Skeletal muscle satellite cell (primary cell): ENCODE measurements at regions not wholly inside any gene's neighbourhood (a gene's known extent, or its start where the extent isn't known, plus 50 kb on each side); places are given as distances from the start of the nearest gene placed in this dataset.

Source experiments
- H3K27me3 ChIP-seq: 2 replicates; pipeline ENCODE4 v1.7.0; 2013; ENCODE audit warnings: low read length; ENCODE audit not compliant: control insufficient read depth, insufficient read depth
- H3K36me3 ChIP-seq: 2 replicates; pipeline ENCODE4 v1.7.0; 2013; ENCODE audit warnings: mild to moderate bottlenecking, control low read depth, low read length; ENCODE audit not compliant: insufficient read depth
- H3K4me1 ChIP-seq: 2 replicates; pipeline ENCODE4 v1.7.0; 2013; ENCODE audit warnings: low read length; ENCODE audit not compliant: control insufficient read depth, insufficient read depth
- H3K4me2 ChIP-seq: 2 replicates; pipeline ENCODE4 v1.7.0; 2013; ENCODE audit warnings: mild to moderate bottlenecking, low read length
- H3K4me3 ChIP-seq: 2 replicates; pipeline ENCODE4 v1.7.0; 2013; ENCODE audit warnings: low read length
- H3K9ac ChIP-seq: 2 replicates; pipeline ENCODE4 v1.7.0; 2013; ENCODE audit warnings: mild to moderate bottlenecking, low read depth, low read length, moderate library complexity
- H3K9me3 ChIP-seq: replicated peaks from 2 replicates; pipeline ENCODE4 v1.7.0; 2013; ENCODE audit warnings: mild to moderate bottlenecking, control low read depth, low read length

- Histone ChIP-seq H3K9me3 (no peaks in the 10 kb centered on the region), H3K36me3 (peaks cover 11% of the 10 kb centered on the region), H3K4me3 (no peak overlapping the region), H3K27me3 (no peaks in the 10 kb centered on the region), H3K4me1 (peaks cover 53% of the 10 kb centered on the region), H3K4me2 (peak overlapping the region; percentile 35), H3K9ac (no peak overlapping the region)
Measured at GRCh38 chr9:21553441-21553840, 71.3 kb upstream of the IFNE start.

DNA sequence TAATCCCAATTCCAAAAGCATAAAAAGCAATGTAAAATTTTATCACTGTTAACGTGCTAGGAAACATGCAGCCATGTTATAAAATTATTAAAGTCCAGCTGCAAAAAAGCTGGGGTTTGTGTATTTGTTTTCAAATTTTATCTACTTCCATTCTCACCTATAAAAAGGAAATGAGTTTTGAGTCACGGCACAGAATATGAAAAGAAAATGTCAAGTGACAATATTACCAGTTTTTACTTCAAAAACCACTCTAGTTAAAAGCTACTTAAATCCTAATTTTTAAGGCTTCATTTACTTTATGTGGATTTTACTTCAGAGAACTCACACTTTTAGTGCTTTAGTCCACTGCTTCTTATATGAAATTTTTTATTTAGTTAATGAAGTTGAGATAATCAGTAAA, 72.7 kb upstream of the IFNE start:
- peaks cover 42% of the 10 kb centered on the region for H3K4me1 ChIP-seq

DNA sequence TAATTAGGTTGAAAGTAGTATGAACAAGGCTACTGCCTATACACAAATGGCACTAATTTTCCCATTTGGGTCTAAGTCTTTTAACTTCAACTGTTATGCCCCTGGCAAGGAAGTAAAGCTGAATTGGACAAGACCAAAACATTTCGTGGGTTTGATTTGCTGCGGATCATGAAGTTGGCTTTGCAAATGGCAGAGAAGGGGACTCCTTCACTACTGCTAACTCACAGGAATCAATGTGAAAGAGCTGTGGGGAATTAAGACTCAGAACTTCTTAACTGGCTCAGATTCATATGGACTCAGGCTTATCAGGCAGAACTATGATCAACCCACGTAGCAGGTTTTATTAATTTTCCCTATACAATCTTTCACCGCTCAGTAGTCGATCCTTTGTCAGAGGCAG, 73.8 kb upstream of the IFNE start:
- H3K9ac ChIP-seq, result peak overlapping the region; percentile 89

More for the DNA sequence above, 72.7 kb upstream of the IFNE start:
- Histone ChIP-seq H3K4me3 (peak overlapping the region; percentile 78), H3K36me3 (peaks cover 11% of the 10 kb centered on the region), H3K9ac (peak overlapping the region; percentile 89), H3K27me3 (no peaks in the 10 kb centered on the region), H3K9me3 (no peaks in the 10 kb centered on the region), H3K4me2 (peak overlapping the region; percentile 93)

DNA sequence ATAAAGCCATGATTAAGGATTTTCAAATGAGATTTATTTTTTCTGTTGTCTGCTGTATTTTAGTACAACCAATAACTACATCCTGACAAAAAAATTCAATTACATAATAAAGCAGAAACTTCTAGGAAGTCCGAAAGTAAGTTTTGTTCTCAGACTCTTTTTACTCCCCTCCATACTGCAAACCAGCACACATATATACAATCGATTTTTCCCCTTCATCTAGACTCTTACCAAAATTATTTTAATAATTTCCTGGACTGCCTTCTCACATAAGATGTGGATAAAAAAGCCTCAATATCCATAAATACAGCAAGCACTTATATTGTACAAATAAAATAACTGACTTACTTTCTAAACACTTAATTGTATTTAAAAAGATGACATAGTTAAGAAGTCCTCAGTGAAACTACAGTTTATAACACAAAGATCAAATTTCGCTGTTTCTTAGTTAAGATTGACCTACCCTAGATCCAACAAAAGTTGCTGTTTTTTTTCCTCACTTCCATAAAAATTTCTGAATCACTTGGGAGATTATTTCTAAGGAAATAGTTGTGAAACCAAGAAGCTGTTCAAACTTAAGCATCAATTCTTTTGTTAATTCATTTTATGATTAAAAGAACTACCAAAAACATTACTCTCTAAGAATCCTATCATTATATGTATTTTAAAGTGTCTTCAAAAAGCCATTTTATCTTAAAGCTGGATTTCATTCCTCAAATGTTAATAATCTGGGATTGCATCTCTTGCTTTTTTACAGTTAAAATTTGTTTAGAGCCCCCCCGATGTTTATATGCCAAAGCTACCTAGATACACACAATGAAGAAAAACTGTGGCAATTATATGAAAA, 74.7 kb upstream of the IFNE start:
- Histone ChIP-seq H3K9me3 (no peaks in the 10 kb centered on the region), H3K4me1 (peaks cover 30% of the 10 kb centered on the region), H3K4me3 (peak overlapping the region; percentile 78), H3K27me3 (no peaks in the 10 kb centered on the region), H3K4me2 (peak overlapping the region; percentile 93), H3K36me3 (peaks cover 3% of the 10 kb centered on the region), H3K9ac (peak overlapping the region; percentile 89)

More for the DNA sequence above, 73.8 kb upstream of the IFNE start:
- peaks cover 39% of the 10 kb centered on the region for H3K4me1 ChIP-seq
- no peaks in the 10 kb centered on the region for H3K27me3 ChIP-seq
- no peaks in the 10 kb centered on the region for H3K9me3 ChIP-seq
- H3K36me3 ChIP-seq, result peaks cover 6% of the 10 kb centered on the region
- H3K4me3 ChIP-seq, result peak overlapping the region; percentile 78
- H3K4me2 ChIP-seq, result peak overlapping the region; percentile 93

- H3K9me3 ChIP-seq, result no peaks in the 10 kb centered on the region
- H3K36me3 ChIP-seq, result peaks cover under 1% of the 10 kb centered on the region
- H3K4me3 ChIP-seq, result peak overlapping the region; percentile 78
- H3K4me2 ChIP-seq, result peak overlapping the region; percentile 93
- peak overlapping the region; percentile 89 for H3K9ac ChIP-seq
- peaks cover 24% of the 10 kb centered on the region for H3K4me1 ChIP-seq
- no peaks in the 10 kb centered on the region for H3K27me3 ChIP-seq
Measured at GRCh38 chr9:21557428-21557768, 75.3 kb upstream of the IFNE start.

DNA sequence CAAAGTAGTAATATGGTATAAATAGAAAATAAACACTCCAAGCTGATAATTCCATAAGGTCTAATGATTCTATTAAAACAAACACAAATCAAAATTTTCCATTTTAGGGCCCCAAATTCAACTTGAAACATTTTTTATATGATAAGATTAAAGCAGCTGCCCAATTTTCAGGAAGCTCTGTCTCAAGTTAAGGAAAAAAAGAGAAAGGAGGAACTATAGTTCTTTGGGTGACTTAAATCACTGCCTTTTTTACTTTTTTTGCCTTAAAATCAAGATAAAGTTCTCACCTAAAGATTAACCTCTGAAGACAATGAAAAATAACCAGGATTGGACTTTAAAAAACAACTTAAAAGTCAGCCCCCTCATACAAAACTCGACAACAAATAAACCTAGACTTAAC, 76.0 kb upstream of the IFNE start:
- peak overlapping the region; percentile 89 for H3K9ac ChIP-seq
- H3K4me3 ChIP-seq, result peak overlapping the region; percentile 78
- H3K27me3 ChIP-seq, result no peaks in the 10 kb centered on the region
- H3K4me2 ChIP-seq, result peak overlapping the region; percentile 93
- no peaks in the 10 kb centered on the region for H3K36me3 ChIP-seq
- H3K4me1 ChIP-seq, result peaks cover 17% of the 10 kb centered on the region
- no peaks in the 10 kb centered on the region for H3K9me3 ChIP-seq

- H3K4me3 ChIP-seq, result peak overlapping the region; percentile 78
- H3K27me3 ChIP-seq, result no peaks in the 10 kb centered on the region
- H3K4me2 ChIP-seq, result peak overlapping the region; percentile 93
- H3K9me3 ChIP-seq, result no peaks in the 10 kb centered on the region
- H3K9ac ChIP-seq, result peak overlapping the region; percentile 89
- no peaks in the 10 kb centered on the region for H3K36me3 ChIP-seq
- H3K4me1 ChIP-seq, result peaks cover 14% of the 10 kb centered on the region
Measured at GRCh38 chr9:21558615-21559401, 76.7 kb upstream of the IFNE start.

DNA sequence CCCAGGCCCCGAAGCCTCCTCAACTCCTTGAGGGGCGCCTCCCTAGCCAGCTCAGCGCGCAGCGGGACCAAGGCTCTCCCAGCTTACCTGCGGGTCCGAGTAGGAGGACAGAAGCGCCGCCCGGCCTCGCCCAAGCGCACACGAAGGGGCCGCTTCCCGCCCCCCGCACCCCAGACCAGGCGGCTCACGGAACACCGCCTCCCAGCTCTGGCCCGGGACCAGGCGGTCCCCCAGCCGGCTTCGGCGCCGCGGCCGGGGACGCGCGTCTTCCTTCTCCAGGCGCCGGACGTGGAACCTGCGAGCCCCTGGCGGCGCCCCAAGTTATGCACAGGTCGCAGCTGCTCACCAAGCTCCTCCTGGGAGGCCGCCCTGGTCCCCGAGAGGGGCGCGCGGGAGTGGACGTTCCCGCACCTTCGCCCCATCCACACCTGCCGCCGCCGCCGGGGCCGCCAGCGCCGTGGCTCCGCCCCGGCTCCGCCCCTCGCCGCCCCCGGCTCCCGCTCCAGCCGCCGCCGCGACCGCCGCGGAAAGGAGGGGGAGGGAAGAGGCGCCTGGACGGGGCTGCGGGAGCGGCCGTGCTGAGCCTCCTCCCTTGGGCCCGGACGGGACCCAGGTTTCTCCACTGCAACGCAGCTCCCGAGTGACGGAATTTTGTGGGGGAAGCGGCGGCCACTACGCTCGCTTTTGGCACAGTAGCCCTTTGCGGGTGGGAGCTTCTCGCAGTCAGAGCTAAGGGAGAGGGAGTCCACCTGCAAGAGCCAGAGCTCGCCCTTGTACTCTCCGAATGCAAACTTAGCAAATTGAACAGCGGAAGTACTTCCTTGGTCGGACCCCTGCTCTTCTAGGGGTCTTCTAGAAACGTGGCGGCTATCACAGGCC, 77.5 kb upstream of the IFNE start:
- peaks cover 14% of the 10 kb centered on the region for H3K4me1 ChIP-seq
- no peaks in the 10 kb centered on the region for H3K9me3 ChIP-seq
- H3K36me3 ChIP-seq, result no peaks in the 10 kb centered on the region
- no peaks in the 10 kb centered on the region for H3K27me3 ChIP-seq
- H3K4me3 ChIP-seq, result peak overlapping the region; percentile 78
- peak overlapping the region; percentile 89 for H3K9ac ChIP-seq
- H3K4me2 ChIP-seq, result peak overlapping the region; percentile 93

GRCh38 chr9:21560281-21560745, 78.2 kb upstream of the IFNE start:
- H3K27me3 ChIP-seq, result no peaks in the 10 kb centered on the region
- H3K4me2 ChIP-seq, result peak overlapping the region; percentile 93
- peaks cover 16% of the 10 kb centered on the region for H3K4me1 ChIP-seq
- H3K9me3 ChIP-seq, result no peaks in the 10 kb centered on the region
- H3K4me3 ChIP-seq, result peak overlapping the region; percentile 78
- peak overlapping the region; percentile 89 for H3K9ac ChIP-seq
- H3K36me3 ChIP-seq, result no peaks in the 10 kb centered on the region

DNA sequence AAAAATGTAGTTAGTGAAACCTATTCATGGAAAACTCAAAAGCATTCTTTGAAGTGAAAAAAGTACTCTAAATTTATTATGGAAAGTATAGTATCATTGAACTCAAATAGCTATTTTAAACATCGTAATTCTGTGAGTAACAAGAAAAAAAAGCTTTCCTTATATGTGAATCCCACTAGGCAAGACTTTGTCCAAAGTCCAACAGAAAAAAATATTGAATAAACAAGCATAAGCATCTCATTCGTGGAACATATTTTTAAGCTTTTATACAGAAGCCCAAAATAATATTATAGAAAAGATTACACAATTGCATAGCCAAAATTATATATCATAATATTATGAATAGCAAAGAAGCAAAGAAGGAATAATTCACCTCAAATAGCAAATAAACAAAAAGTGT, 79.4 kb upstream of the IFNE start:
- H3K4me1 ChIP-seq, result peaks cover 14% of the 10 kb centered on the region
- H3K27me3 ChIP-seq, result no peaks in the 10 kb centered on the region
- H3K36me3 ChIP-seq, result no peaks in the 10 kb centered on the region
- no peaks in the 10 kb centered on the region for H3K9me3 ChIP-seq
- H3K9ac ChIP-seq, result no peak overlapping the region
- H3K4me3 ChIP-seq, result no peak overlapping the region
- no peak overlapping the region for H3K4me2 ChIP-seq

- Histone ChIP-seq H3K4me1 (peaks cover 14% of the 10 kb centered on the region), H3K4me2 (no peak overlapping the region), H3K9me3 (no peaks in the 10 kb centered on the region), H3K9ac (no peak overlapping the region), H3K36me3 (no peaks in the 10 kb centered on the region), H3K27me3 (no peaks in the 10 kb centered on the region), H3K4me3 (no peak overlapping the region)
Measured at GRCh38 chr9:21564175-21564574, 82.1 kb upstream of the IFNE start.
